ENCODE measurements at regions not wholly inside any gene's neighbourhood (a gene's known extent, or its start where the extent isn't known, plus 50 kb on each side); places are given as distances from the start of the nearest gene placed in this dataset.

- no peak overlapping the region for H3K4me3 ChIP-seq (ENCODE audit: low read length)
- no peak overlapping the region for H3K27ac ChIP-seq (ENCODE audit: low read depth, low read length)
- H3K27me3 ChIP-seq (ENCODE audit: control insufficient read depth, low read length): peaks cover 6% of the 10 kb centered on the region; the same call in 1 of the 2 replicates
These were observed 97.4 kb upstream of the ITGA6 start for GRCh38 chr2:172329774-172330671.

GRCh38 chr2:172332507-172332906 lies 94.9 kb upstream of the ITGA6 start:
- Histone ChIP-seq H3K27me3 (ENCODE audit: control insufficient read depth, low read length) (peaks cover 13% of the 10 kb centered on the region; the same call in 1 of the 2 replicates), H3K27ac (ENCODE audit: low read depth, low read length) (no peak overlapping the region), H3K4me3 (ENCODE audit: low read length) (no peak overlapping the region), H4K20me1 (ENCODE audit: control insufficient read depth, insufficient read depth, low read depth, low read length) (no peaks in the 10 kb centered on the region), H3K36me3 (ENCODE audit: control insufficient read depth, low read length) (no peaks in the 10 kb centered on the region), H3K4me2 (ENCODE audit: low read length) (no peak overlapping the region), H3K79me2 (ENCODE audit: control insufficient read depth, low read length) (no peaks in the 10 kb centered on the region), H3K9me2 (replicated peaks; ENCODE audit: control insufficient read depth, low read length) (no peaks in the 10 kb centered on the region), H3K9me3 (ENCODE audit: control insufficient read depth, insufficient read depth, low read length) (no peaks in the 10 kb centered on the region), H3F3A (ENCODE audit: control insufficient read depth, insufficient read depth) (no peaks in the 10 kb centered on the region), H3K4me1 (ENCODE audit: control insufficient read depth, low read length) (no peaks in the 10 kb centered on the region)
- TF ChIP-seq CTCF (IDR thresholded peaks at IDR 0.05; ENCODE audit: low read depth, low read length, poor library complexity, severe bottlenecking) (no peak), EZH2phosphoT487 (IDR thresholded peaks at IDR 0.05; ENCODE audit: borderline replicate concordance, low read length) (no peak)

More at GRCh38 chr2:172329774-172330671, 97.4 kb upstream of the ITGA6 start:
- Histone ChIP-seq H3K9me3 (ENCODE audit: control insufficient read depth, insufficient read depth, low read length) (no peaks in the 10 kb centered on the region), H4K20me1 (ENCODE audit: control insufficient read depth, insufficient read depth, low read depth, low read length) (no peaks in the 10 kb centered on the region), H3K36me3 (ENCODE audit: control insufficient read depth, low read length) (no peaks in the 10 kb centered on the region), H3K4me1 (ENCODE audit: control insufficient read depth, low read length) (no peaks in the 10 kb centered on the region), H3K9me2 (replicated peaks; ENCODE audit: control insufficient read depth, low read length) (no peaks in the 10 kb centered on the region), H3F3A (ENCODE audit: control insufficient read depth, insufficient read depth) (no peaks in the 10 kb centered on the region), H3K79me2 (ENCODE audit: control insufficient read depth, low read length) (no peaks in the 10 kb centered on the region), H3K4me2 (ENCODE audit: low read length) (no peak overlapping the region)
- TF ChIP-seq EZH2phosphoT487 (IDR thresholded peaks at IDR 0.05; ENCODE audit: borderline replicate concordance, low read length) (no peak), CTCF (IDR thresholded peaks at IDR 0.05; ENCODE audit: low read depth, low read length, poor library complexity, severe bottlenecking) (no peak)

- Histone ChIP-seq H3K4me1 (ENCODE audit: control insufficient read depth, low read length) (no peaks in the 10 kb centered on the region), H3K9me3 (ENCODE audit: control insufficient read depth, insufficient read depth, low read length) (no peaks in the 10 kb centered on the region), H3F3A (ENCODE audit: control insufficient read depth, insufficient read depth) (no peaks in the 10 kb centered on the region), H3K79me2 (ENCODE audit: control insufficient read depth, low read length) (no peaks in the 10 kb centered on the region), H4K20me1 (ENCODE audit: control insufficient read depth, insufficient read depth, low read depth, low read length) (no peaks in the 10 kb centered on the region), H3K27me3 (ENCODE audit: control insufficient read depth, low read length) (peaks cover 14% of the 10 kb centered on the region; the same call in 1 of the 2 replicates), H3K4me2 (ENCODE audit: low read length) (no peak overlapping the region), H3K36me3 (ENCODE audit: control insufficient read depth, low read length) (no peaks in the 10 kb centered on the region), H3K4me3 (ENCODE audit: low read length) (no peak overlapping the region), H3K9me2 (replicated peaks; ENCODE audit: control insufficient read depth, low read length) (no peaks in the 10 kb centered on the region), H3K27ac (ENCODE audit: low read depth, low read length) (no peak overlapping the region)
- TF ChIP-seq EZH2phosphoT487 (IDR thresholded peaks at IDR 0.05; ENCODE audit: borderline replicate concordance, low read length) (no peak), CTCF (IDR thresholded peaks at IDR 0.05; ENCODE audit: low read depth, low read length, poor library complexity, severe bottlenecking) (no peak)
These were observed 94.0 kb upstream of the ITGA6 start for GRCh38 chr2:172333235-172333977.
